Ishikawa (cell line): ENCODE measurements at regions not wholly inside any gene's neighbourhood (a gene's known extent, or its start where the extent isn't known, plus 50 kb on each side); places are given as distances from the start of the nearest gene placed in this dataset.

ENCODE experiments used
- CEBPB ChIP-seq: IDR thresholded peaks from 2 replicates; pipeline ENCODE4 v1.6.1; 2012
- EGR1 ChIP-seq: IDR thresholded peaks from 2 replicates; pipeline ENCODE4 v1.6.1; 2012
- EP300 ChIP-seq: IDR thresholded peaks from 2 replicates; pipeline ENCODE4 v1.6.1; 2012; ENCODE audit warnings: borderline replicate concordance
- FOXM1 ChIP-seq: IDR thresholded peaks from 2 replicates; pipeline ENCODE4 v1.6.1; 2012; ENCODE audit warnings: low read depth, borderline replicate concordance
- NFIC ChIP-seq: IDR thresholded peaks from 2 replicates; pipeline ENCODE4 v1.6.1; 2012
- TAF1 ChIP-seq: IDR thresholded peaks from 2 replicates; pipeline ENCODE4 v1.6.1; 2012; ENCODE audit warnings: low read depth, mild to moderate bottlenecking
- YY1 ChIP-seq: IDR thresholded peaks from 2 replicates; pipeline ENCODE4 v1.6.1; 2012; ENCODE audit warnings: low read depth
- ZBTB7A ChIP-seq: IDR thresholded peaks from 2 replicates; pipeline ENCODE4 v1.6.1; 2012; ENCODE audit warnings: low read depth
- TF ChIP-seq, protein P1 (sequence below): IDR thresholded peaks from 2 replicates; pipeline ENCODE4 v1.6.1; 2012
- TF ChIP-seq, protein P2 (sequence below): IDR thresholded peaks from 2 replicates; pipeline ENCODE4 v1.6.1; 2012; ENCODE audit warnings: low read depth, mild to moderate bottlenecking
- TF ChIP-seq, protein P3 (sequence below): IDR thresholded peaks from 2 replicates; pipeline ENCODE4 v1.6.1; 2012

DNA sequence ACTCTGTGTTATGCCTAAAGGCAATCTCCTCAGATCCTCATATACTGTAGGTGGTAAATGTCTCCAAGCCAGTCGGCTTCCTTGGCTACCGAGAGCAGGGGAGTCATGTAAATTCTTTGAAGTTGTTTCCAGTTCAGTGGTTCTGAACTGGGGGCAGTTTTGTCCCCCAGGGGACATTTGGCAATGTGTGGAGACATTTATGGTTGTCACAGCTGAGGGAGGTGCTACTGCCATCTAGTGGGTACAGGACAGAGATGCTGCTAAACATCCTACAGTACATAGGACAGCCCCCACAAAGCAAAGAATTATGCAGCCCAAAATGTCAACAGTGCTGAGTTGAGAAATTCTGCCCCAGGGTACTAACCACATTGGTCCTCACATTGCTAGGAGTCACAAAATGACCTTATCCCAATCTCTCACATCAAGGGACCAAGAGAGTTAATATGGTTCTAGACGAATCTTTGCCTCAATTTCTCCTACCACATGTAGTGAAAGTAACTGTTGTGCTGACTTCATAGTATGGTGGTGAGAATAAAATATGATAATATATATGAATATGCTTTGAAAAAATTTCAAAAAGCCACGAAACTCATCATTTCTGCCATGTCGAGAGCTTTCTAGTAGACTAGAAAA is 104.4 kb upstream of the ARHGAP24 start:
- TF ChIP-seq, protein P1, sequence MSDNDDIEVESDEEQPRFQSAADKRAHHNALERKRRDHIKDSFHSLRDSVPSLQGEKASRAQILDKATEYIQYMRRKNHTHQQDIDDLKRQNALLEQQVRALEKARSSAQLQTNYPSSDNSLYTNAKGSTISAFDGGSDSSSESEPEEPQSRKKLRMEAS, result no peak
- TF ChIP-seq, protein P2, sequence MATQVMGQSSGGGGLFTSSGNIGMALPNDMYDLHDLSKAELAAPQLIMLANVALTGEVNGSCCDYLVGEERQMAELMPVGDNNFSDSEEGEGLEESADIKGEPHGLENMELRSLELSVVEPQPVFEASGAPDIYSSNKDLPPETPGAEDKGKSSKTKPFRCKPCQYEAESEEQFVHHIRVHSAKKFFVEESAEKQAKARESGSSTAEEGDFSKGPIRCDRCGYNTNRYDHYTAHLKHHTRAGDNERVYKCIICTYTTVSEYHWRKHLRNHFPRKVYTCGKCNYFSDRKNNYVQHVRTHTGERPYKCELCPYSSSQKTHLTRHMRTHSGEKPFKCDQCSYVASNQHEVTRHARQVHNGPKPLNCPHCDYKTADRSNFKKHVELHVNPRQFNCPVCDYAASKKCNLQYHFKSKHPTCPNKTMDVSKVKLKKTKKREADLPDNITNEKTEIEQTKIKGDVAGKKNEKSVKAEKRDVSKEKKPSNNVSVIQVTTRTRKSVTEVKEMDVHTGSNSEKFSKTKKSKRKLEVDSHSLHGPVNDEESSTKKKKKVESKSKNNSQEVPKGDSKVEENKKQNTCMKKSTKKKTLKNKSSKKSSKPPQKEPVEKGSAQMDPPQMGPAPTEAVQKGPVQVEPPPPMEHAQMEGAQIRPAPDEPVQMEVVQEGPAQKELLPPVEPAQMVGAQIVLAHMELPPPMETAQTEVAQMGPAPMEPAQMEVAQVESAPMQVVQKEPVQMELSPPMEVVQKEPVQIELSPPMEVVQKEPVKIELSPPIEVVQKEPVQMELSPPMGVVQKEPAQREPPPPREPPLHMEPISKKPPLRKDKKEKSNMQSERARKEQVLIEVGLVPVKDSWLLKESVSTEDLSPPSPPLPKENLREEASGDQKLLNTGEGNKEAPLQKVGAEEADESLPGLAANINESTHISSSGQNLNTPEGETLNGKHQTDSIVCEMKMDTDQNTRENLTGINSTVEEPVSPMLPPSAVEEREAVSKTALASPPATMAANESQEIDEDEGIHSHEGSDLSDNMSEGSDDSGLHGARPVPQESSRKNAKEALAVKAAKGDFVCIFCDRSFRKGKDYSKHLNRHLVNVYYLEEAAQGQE, result no peak
- TF ChIP-seq FOXM1, result no peak
- TF ChIP-seq EGR1, result no peak
- no peak for TF ChIP-seq EP300
- no peak for TF ChIP-seq NFIC
- TF ChIP-seq TAF1, result no peak
- no peak for TF ChIP-seq ZBTB7A
- no peak for TF ChIP-seq CEBPB
- no peak for TF ChIP-seq YY1
- TF ChIP-seq, protein P3, sequence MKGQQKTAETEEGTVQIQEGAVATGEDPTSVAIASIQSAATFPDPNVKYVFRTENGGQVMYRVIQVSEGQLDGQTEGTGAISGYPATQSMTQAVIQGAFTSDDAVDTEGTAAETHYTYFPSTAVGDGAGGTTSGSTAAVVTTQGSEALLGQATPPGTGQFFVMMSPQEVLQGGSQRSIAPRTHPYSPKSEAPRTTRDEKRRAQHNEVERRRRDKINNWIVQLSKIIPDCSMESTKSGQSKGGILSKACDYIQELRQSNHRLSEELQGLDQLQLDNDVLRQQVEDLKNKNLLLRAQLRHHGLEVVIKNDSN, result no peak
